ENCODE measurements at regions not wholly inside any gene's neighbourhood (a gene's known extent, or its start where the extent isn't known, plus 50 kb on each side); places are given as distances from the start of the nearest gene placed in this dataset.
"Not testable (repeated sequence)": the region's sequence is repeated elsewhere in the genome, so short reads cannot be mapped to it uniquely, and the experiment has no call there.

GRCh38 chr10:29001801-29002200 is 287.1 kb upstream of the LYZL1 start:
- TF ChIP-seq CTCF (IDR thresholded peaks at IDR 0.05; ENCODE audit: insufficient read depth, low read length, poor library complexity, severe bottlenecking) = no peak
- no peak for DNase-seq (ENCODE audit: extremely low read depth, insufficient read length)
- Histone ChIP-seq H3K4me3 (replicated peaks; ENCODE audit: low read depth, low read length) (no peak overlapping the region), H3K27me3 (replicated peaks; ENCODE audit: control insufficient read depth, insufficient read depth, low read length) (no peaks in the 10 kb centered on the region), H3K36me3 (ENCODE audit: control insufficient read depth, insufficient read depth, low read length) (no peaks in the 10 kb centered on the region)

- not testable (repeated sequence) for DNase-seq (ENCODE audit: extremely low read depth, insufficient read length); H3K36me3 ChIP-seq (ENCODE audit: control insufficient read depth, insufficient read depth, low read length); H3K27me3 ChIP-seq (replicated peaks; ENCODE audit: control insufficient read depth, insufficient read depth, low read length)
Measured at GRCh38 chr10:29003014-29003413, 285.9 kb upstream of the LYZL1 start.

DNA sequence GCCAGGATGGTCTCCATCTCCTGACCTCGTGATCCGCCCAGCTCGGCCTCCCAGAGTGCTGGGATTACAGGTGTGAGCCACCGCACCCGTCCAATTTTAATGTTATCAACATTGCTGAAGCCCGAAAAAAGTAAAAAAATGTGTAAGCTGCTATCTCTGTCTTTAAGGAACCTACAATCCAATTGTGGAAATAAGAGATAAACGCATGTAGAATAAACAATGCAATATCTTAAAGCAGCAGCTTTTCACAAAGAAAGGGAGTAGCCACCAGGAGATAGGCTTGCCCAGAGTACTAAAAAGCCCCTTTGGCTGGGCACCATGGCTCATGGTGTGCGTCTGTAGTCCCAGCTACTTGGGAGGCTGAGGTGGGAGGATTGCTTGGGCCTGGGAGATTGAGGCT is 282.9 kb upstream of the LYZL1 start:
- H3K4me3 ChIP-seq (replicated peaks; ENCODE audit: low read depth, low read length) = no peak overlapping the region
- H3K36me3 ChIP-seq (ENCODE audit: control insufficient read depth, insufficient read depth, low read length) = no peaks in the 10 kb centered on the region
- H3K27me3 ChIP-seq (replicated peaks; ENCODE audit: control insufficient read depth, insufficient read depth, low read length) = no peaks in the 10 kb centered on the region
- no peak for DNase-seq (ENCODE audit: extremely low read depth, insufficient read length)
- no peak for TF ChIP-seq CTCF (IDR thresholded peaks at IDR 0.05; ENCODE audit: insufficient read depth, low read length, poor library complexity, severe bottlenecking)

More at GRCh38 chr10:29003014-29003413, 285.9 kb upstream of the LYZL1 start:
- not testable (repeated sequence) for H3K4me3 ChIP-seq (replicated peaks; ENCODE audit: low read depth, low read length)

- no peak overlapping the region for H3K4me3 ChIP-seq (replicated peaks; ENCODE audit: low read depth, low read length)
- TF ChIP-seq CTCF (IDR thresholded peaks at IDR 0.05; ENCODE audit: insufficient read depth, low read length, poor library complexity, severe bottlenecking) = no peak
Measured at GRCh38 chr10:29007370-29007747, 281.5 kb upstream of the LYZL1 start.

GRCh38 chr10:29007748-29008610 is 280.9 kb upstream of the LYZL1 start:
- Histone ChIP-seq H3K36me3 (ENCODE audit: control insufficient read depth, insufficient read depth, low read length) (no peaks in the 10 kb centered on the region), H3K4me3 (replicated peaks; ENCODE audit: low read depth, low read length) (no peak overlapping the region), H3K27me3 (replicated peaks; ENCODE audit: control insufficient read depth, insufficient read depth, low read length) (no peaks in the 10 kb centered on the region)
- DNase-seq (ENCODE audit: extremely low read depth, insufficient read length) = no peak
- no peak for TF ChIP-seq CTCF (IDR thresholded peaks at IDR 0.05; ENCODE audit: insufficient read depth, low read length, poor library complexity, severe bottlenecking)

More at GRCh38 chr10:29007370-29007747, 281.5 kb upstream of the LYZL1 start:
- DNase-seq (ENCODE audit: extremely low read depth, insufficient read length) = no peak
- Histone ChIP-seq H3K27me3 (replicated peaks; ENCODE audit: control insufficient read depth, insufficient read depth, low read length) (no peaks in the 10 kb centered on the region), H3K36me3 (ENCODE audit: control insufficient read depth, insufficient read depth, low read length) (no peaks in the 10 kb centered on the region)

GRCh38 chr10:29009464-29009863 is 279.4 kb upstream of the LYZL1 start:
- DNase-seq (ENCODE audit: extremely low read depth, insufficient read length) = no peak
- no peak overlapping the region for H3K4me3 ChIP-seq (replicated peaks; ENCODE audit: low read depth, low read length)

More at GRCh38 chr10:29009464-29009863, 279.4 kb upstream of the LYZL1 start:
- no peaks in the 10 kb centered on the region for H3K27me3 ChIP-seq (replicated peaks; ENCODE audit: control insufficient read depth, insufficient read depth, low read length)
- no peak for TF ChIP-seq CTCF (IDR thresholded peaks at IDR 0.05; ENCODE audit: insufficient read depth, low read length, poor library complexity, severe bottlenecking)
- no peaks in the 10 kb centered on the region for H3K36me3 ChIP-seq (ENCODE audit: control insufficient read depth, insufficient read depth, low read length)

All from GM06990 (cell line).